Chondrocyte (in vitro differentiated cells): ENCODE measurements at regions not wholly inside any gene's neighbourhood (a gene's known extent, or its start where the extent isn't known, plus 50 kb on each side); places are given as distances from the start of the nearest gene placed in this dataset.

Experiments used
- DNase-seq: peaks from one replicate; pipeline ENCODE4 v3.0.0; 2021; ENCODE audit warnings: mixed read lengths, low spot score
- H3K27ac Mint-ChIP-seq: one replicate; pipeline ENCODE4 v1.8.0; 2021; ENCODE audit warnings: mild to moderate bottlenecking, moderate library complexity, mixed read lengths; ENCODE audit not compliant: unreplicated experiment
- H3K27me3 Mint-ChIP-seq: 2 replicates; pipeline ENCODE4 v1.8.0; 2021; ENCODE audit warnings: low read depth, mixed read lengths
- H3K36me3 Mint-ChIP-seq: 2 replicates; pipeline ENCODE4 v1.8.0; 2021; ENCODE audit warnings: low read depth, mixed read lengths
- H3K4me1 Mint-ChIP-seq: 2 replicates; pipeline ENCODE4 v1.8.0; 2021; ENCODE audit warnings: low read depth, mild to moderate bottlenecking, mixed read lengths
- H3K4me3 Mint-ChIP-seq: one replicate; pipeline ENCODE4 v1.8.0; 2021; ENCODE audit warnings: mild to moderate bottlenecking, moderate library complexity, mixed read lengths; ENCODE audit not compliant: unreplicated experiment
- H3K9me3 Mint-ChIP-seq: 2 replicates; pipeline ENCODE4 v1.8.0; 2021; ENCODE audit warnings: low read depth, mixed read lengths
- TF ChIP-seq, protein P1 (sequence below): fragments of 200-600 bp; sonication (generic); IDR thresholded peaks from 2 replicates; pipeline ENCODE4 v1.5.0; 2021; ENCODE audit warnings: antibody characterized with exemption, mild to moderate bottlenecking, moderate library complexity

DNA sequence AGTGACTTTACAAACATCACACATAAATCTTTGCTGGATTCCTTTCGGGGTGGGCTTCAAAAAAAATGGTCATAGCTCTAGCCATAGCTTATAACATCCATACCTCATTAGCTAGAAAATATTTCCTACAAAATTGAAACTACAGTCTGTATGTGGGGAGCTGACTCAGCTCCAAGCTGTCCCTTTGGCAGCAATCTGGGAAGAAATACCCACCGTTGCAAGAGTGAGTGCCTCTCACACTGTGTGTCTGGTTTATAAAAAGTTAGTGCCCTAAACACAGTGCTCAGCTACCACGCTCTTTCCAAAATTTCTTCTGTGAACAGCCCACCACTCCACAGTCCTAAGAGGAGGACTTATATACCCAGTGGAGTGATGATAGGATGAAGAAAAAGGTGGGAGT, 170.1 kb downstream of the RBM43 start:
- Mint-ChIP-seq H3K4me3 (no peak overlapping the region), H3K4me1 (no peaks in the 10 kb centered on the region), H3K27ac (no peak overlapping the region), H3K9me3 (no peaks in the 10 kb centered on the region), H3K27me3 (no peaks in the 10 kb centered on the region), H3K36me3 (no peaks in the 10 kb centered on the region)
- TF ChIP-seq, protein P1, sequence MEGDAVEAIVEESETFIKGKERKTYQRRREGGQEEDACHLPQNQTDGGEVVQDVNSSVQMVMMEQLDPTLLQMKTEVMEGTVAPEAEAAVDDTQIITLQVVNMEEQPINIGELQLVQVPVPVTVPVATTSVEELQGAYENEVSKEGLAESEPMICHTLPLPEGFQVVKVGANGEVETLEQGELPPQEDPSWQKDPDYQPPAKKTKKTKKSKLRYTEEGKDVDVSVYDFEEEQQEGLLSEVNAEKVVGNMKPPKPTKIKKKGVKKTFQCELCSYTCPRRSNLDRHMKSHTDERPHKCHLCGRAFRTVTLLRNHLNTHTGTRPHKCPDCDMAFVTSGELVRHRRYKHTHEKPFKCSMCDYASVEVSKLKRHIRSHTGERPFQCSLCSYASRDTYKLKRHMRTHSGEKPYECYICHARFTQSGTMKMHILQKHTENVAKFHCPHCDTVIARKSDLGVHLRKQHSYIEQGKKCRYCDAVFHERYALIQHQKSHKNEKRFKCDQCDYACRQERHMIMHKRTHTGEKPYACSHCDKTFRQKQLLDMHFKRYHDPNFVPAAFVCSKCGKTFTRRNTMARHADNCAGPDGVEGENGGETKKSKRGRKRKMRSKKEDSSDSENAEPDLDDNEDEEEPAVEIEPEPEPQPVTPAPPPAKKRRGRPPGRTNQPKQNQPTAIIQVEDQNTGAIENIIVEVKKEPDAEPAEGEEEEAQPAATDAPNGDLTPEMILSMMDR = no peak
- no peak for DNase-seq

DNA sequence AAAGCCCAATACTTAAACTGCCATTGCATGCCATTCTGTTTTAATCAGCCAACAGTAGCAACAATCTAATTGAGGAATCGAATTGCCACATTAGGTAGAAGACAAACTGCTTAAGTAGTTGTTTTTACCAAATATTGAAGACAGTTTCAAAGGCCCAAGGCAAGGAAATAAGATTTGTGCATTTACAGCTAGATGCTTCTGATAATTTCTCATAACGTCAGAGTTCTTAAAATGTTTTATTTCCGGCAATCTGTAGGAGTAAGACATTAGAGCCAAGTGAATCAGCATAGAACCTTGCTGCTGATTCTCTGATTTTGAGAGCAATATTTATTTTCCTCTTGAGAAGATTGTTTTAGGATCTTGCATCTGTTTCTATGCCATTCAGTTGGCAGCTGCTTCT, 174.3 kb downstream of the RBM43 start:
- H3K27me3 Mint-ChIP-seq = no peaks in the 10 kb centered on the region
- DNase-seq = no peak
- H3K4me1 Mint-ChIP-seq = peaks cover 18% of the 10 kb centered on the region
- H3K36me3 Mint-ChIP-seq = no peaks in the 10 kb centered on the region
- H3K27ac Mint-ChIP-seq = no peak overlapping the region
- no peaks in the 10 kb centered on the region for H3K9me3 Mint-ChIP-seq
- no peak overlapping the region for H3K4me3 Mint-ChIP-seq
- TF ChIP-seq, protein P1 = no peak

GRCh38 chr2:151085181-151085611, 176.5 kb downstream of the RBM43 start:
- Mint-ChIP-seq H3K36me3 (no peaks in the 10 kb centered on the region), H3K27me3 (no peaks in the 10 kb centered on the region), H3K9me3 (no peaks in the 10 kb centered on the region), H3K4me3 (no peak overlapping the region), H3K4me1 (peaks cover 18% of the 10 kb centered on the region), H3K27ac (no peak overlapping the region)
- no peak for DNase-seq
- TF ChIP-seq, protein P1 = no peak

DNA sequence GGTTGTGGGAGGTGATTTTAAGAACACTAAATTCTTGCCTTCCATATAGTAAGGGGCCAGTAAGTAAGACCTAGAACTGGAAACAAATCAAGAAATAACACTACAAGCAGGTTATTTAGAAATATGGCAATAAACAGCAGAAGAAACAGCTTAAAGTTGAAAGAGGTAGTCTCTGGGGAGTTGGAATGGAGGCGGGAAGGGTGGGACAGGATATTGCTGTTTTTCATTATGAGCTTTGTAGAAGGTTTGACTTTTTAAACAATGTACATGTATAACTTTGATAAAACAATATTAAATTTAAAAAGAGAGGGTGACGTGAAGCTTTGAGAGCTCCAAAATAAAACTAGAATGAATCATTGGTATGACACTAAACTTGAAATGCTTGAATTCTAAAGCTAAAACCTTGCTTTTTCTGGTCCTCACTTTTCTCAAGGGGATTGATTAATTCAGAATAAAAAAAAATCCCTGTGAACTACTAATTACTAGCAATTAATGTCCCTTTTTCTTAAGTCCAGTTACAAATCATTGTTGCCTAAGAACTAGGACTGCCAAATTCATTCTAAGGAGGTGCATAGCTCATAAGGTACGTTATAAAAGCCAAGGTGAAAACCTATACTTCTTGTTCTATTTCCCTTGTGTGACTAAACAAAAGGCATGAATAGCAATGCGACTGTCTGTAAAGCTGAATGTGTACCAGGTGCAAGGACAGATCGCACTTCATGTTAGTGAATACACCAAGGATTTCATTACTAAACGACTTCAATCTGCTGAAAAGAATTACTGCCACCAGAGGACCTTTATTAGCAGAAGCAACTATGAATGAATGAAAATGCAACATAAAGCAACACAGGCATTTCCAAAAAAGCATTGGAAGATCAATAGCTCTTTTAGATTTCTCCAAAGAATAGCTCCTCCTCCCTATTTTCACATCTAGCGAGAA, 177.5 kb downstream of the RBM43 start:
- Mint-ChIP-seq H3K27me3 (no peaks in the 10 kb centered on the region), H3K9me3 (no peaks in the 10 kb centered on the region), H3K27ac (no peak overlapping the region), H3K36me3 (no peaks in the 10 kb centered on the region), H3K4me1 (peaks cover 18% of the 10 kb centered on the region), H3K4me3 (no peak overlapping the region)
- TF ChIP-seq, protein P1 = no peak
- DNase-seq = no peak

DNA sequence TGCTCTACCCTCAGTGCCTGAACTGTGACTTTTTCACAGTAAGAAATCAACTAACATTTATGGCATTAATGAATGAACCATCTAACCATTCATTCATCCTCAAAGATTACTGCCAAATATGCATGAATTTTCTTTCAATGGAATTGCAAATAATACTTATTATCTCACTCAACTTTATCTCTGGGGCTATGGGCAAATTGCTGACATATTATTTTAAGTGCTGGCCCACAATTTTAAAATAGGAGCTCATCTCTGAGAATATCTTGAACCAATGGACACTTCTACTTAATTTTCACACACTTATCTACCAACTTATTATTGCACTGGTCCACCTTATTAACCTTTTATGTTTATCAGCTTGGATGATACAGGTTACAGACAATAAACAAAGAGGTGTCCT, 182.8 kb downstream of the RBM43 start:
- DNase-seq = no peak
- H3K27me3 Mint-ChIP-seq = no peaks in the 10 kb centered on the region
- no peak overlapping the region for H3K27ac Mint-ChIP-seq
- H3K36me3 Mint-ChIP-seq = peaks cover 5% of the 10 kb centered on the region
- no peak overlapping the region for H3K4me3 Mint-ChIP-seq
- H3K9me3 Mint-ChIP-seq = peaks cover 19% of the 10 kb centered on the region
- TF ChIP-seq, protein P1 = no peak
- peaks cover 6% of the 10 kb centered on the region for H3K4me1 Mint-ChIP-seq
